NCI-H2196 treated with DMSO at 0.1 percent for 48 hours (cell line): ENCODE measurements at regions not wholly inside any gene's neighbourhood (a gene's known extent, or its start where the extent isn't known, plus 50 kb on each side); places are given as distances from the start of the nearest gene placed in this dataset.
"Not testable (repeated sequence)": the region's sequence is repeated elsewhere in the genome, so short reads cannot be mapped to it uniquely, and the experiment has no call there.

ENCODE experiments used
- DNase-seq: peaks from one replicate; lab custom pipeline; 2025; ENCODE audit not compliant: unreplicated experiment; lab: John Stamatoyannopoulos, UW

- no peak for DNase-seq
Observed at GRCh38 chr10:34016576-34016975, 682.1 kb upstream of the NRP1 start.

GRCh38 chr10:34015700-34016099 is 681.2 kb upstream of the NRP1 start:
- no peak for DNase-seq

- DNase-seq: no peak
Observed at GRCh38 chr10:34013235-34013634, 678.8 kb upstream of the NRP1 start.

GRCh38 chr10:34010891-34011290 is 676.4 kb upstream of the NRP1 start:
- DNase-seq: no peak

GRCh38 chr10:34010228-34010627 is 675.8 kb upstream of the NRP1 start:
- DNase-seq: not testable (repeated sequence)

GRCh38 chr10:34008656-34009055 is 674.2 kb upstream of the NRP1 start:
- DNase-seq: no peak

- DNase-seq: no peak
Observed at GRCh38 chr10:34006471-34006870, 672.0 kb upstream of the NRP1 start.

GRCh38 chr10:34003561-34003960 is 669.1 kb upstream of the NRP1 start:
- DNase-seq: no peak

GRCh38 chr10:34002896-34003295 is 668.4 kb upstream of the NRP1 start:
- no peak for DNase-seq

- DNase-seq: no peak
Observed at GRCh38 chr10:34001831-34002230, 667.4 kb upstream of the NRP1 start.

- no peak for DNase-seq
Observed at GRCh38 chr10:34001087-34001580, 666.7 kb upstream of the NRP1 start.

GRCh38 chr10:33993917-33994316 is 659.5 kb upstream of the NRP1 start:
- DNase-seq: no peak

- no peak for DNase-seq
Observed at GRCh38 chr10:33991924-33992323, 657.5 kb upstream of the NRP1 start.

- no peak for DNase-seq
Observed at GRCh38 chr10:33986515-33986914, 652.0 kb upstream of the NRP1 start.

- no peak for DNase-seq
Observed at GRCh38 chr10:33986016-33986415, 651.5 kb upstream of the NRP1 start.

- DNase-seq: no peak
Observed at GRCh38 chr10:33982995-33983394, 648.5 kb upstream of the NRP1 start.

GRCh38 chr10:33981301-33981700 is 646.8 kb upstream of the NRP1 start:
- no peak for DNase-seq

- no peak for DNase-seq
Observed at GRCh38 chr10:33979195-33979594, 644.7 kb upstream of the NRP1 start.

- DNase-seq: no peak
Observed at GRCh38 chr10:33975481-33975880, 641.0 kb upstream of the NRP1 start.

- no peak for DNase-seq
Observed at GRCh38 chr10:33974976-33975478, 640.6 kb upstream of the NRP1 start.

- DNase-seq: no peak
Observed at GRCh38 chr10:33968983-33969382, 634.5 kb upstream of the NRP1 start.

GRCh38 chr10:33967606-33968120 is 633.2 kb upstream of the NRP1 start:
- no peak for DNase-seq

- DNase-seq: no peak
Observed at GRCh38 chr10:33966946-33967345, 632.5 kb upstream of the NRP1 start.
